ENCODE measurements at regions not wholly inside any gene's neighbourhood (a gene's known extent, or its start where the extent isn't known, plus 50 kb on each side); places are given as distances from the start of the nearest gene placed in this dataset.

GRCh38 chr3:3745693-3746092 is 53.5 kb upstream of the LRRN1 start:
- H3K27ac ChIP-seq, result no peak overlapping the region
- no peak for TF ChIP-seq CTCF (conservative IDR thresholded peaks at IDR 0.05)

- no peak for TF ChIP-seq CTCF (conservative IDR thresholded peaks at IDR 0.05)
- H3K27ac ChIP-seq, result no peak overlapping the region
Measured at GRCh38 chr3:3744826-3745225, 54.4 kb upstream of the LRRN1 start.

- H3K27ac ChIP-seq, result no peak overlapping the region
- no peak for TF ChIP-seq CTCF (conservative IDR thresholded peaks at IDR 0.05)
Measured at GRCh38 chr3:3743754-3744153, 55.5 kb upstream of the LRRN1 start.

GRCh38 chr3:3740061-3740460 is 59.2 kb upstream of the LRRN1 start:
- TF ChIP-seq CTCF (conservative IDR thresholded peaks at IDR 0.05), result no peak
- H3K27ac ChIP-seq, result no peak overlapping the region

GRCh38 chr3:3739330-3740060 is 59.7 kb upstream of the LRRN1 start:
- no peak overlapping the region for H3K27ac ChIP-seq
- TF ChIP-seq CTCF (conservative IDR thresholded peaks at IDR 0.05), result no peak

- no peak overlapping the region for H3K27ac ChIP-seq
- TF ChIP-seq CTCF (conservative IDR thresholded peaks at IDR 0.05), result no peak
Measured at GRCh38 chr3:3737531-3737930, 61.7 kb upstream of the LRRN1 start.

GRCh38 chr3:3735919-3736318 is 63.3 kb upstream of the LRRN1 start:
- H3K27ac ChIP-seq, result no peak overlapping the region
- no peak for TF ChIP-seq CTCF (conservative IDR thresholded peaks at IDR 0.05)

All from VCaP (cell line).